Smooth muscle cell (in vitro differentiated cells): ENCODE measurements at regions not wholly inside any gene's neighbourhood (a gene's known extent, or its start where the extent isn't known, plus 50 kb on each side); places are given as distances from the start of the nearest gene placed in this dataset.

Source experiments
- DNase-seq: peaks from one replicate; lab custom pipeline; 2025; ENCODE audit not compliant: unreplicated experiment; lab: John Stamatoyannopoulos, UW
- H2AFZ ChIP-seq: fragments of 200-600 bp; sonication (generic); 2 replicates; pipeline ENCODE4 v1.6.0; 2016; ENCODE audit warnings: antibody characterized with exemption, low read depth, mild to moderate bottlenecking
- H3F3A ChIP-seq: fragments of 200-600 bp; sonication (generic); 2 replicates; pipeline ENCODE4 v1.6.0; 2017; ENCODE audit warnings: antibody characterized with exemption, low read depth
- H3K27ac ChIP-seq: fragments of 200-600 bp; sonication (generic); 2 replicates; pipeline ENCODE4 v1.5.1; 2016; ENCODE audit warnings: low read depth, mild to moderate bottlenecking
- H3K27me3 ChIP-seq: fragments of 200-600 bp; sonication (generic); 2 replicates; pipeline ENCODE4 v1.6.1; 2016; ENCODE audit warnings: low read depth, mild to moderate bottlenecking
- H3K36me3 ChIP-seq: fragments of 200-600 bp; sonication (generic); 2 replicates; pipeline ENCODE4 v1.5.1; 2016; ENCODE audit warnings: low read depth
- H3K4me1 ChIP-seq: fragments of 200-600 bp; sonication (generic); 2 replicates; pipeline ENCODE4 v1.5.1; 2016; ENCODE audit warnings: low read depth
- H3K4me2 ChIP-seq: fragments of 200-600 bp; sonication (generic); 2 replicates; pipeline ENCODE4 v1.6.0; 2016; ENCODE audit warnings: mild to moderate bottlenecking
- H3K4me3 ChIP-seq: fragments of 200-600 bp; sonication (generic); 2 replicates; pipeline ENCODE4 v1.5.1; 2016; ENCODE audit warnings: mild to moderate bottlenecking
- H3K79me2 ChIP-seq: fragments of 200-600 bp; sonication (generic); 2 replicates; pipeline ENCODE4 v1.6.0; 2016; ENCODE audit warnings: low read depth, mild to moderate bottlenecking
- H3K9ac ChIP-seq: fragments of 200-600 bp; sonication (generic); 2 replicates; pipeline ENCODE4 v1.6.0; 2016; ENCODE audit warnings: low read depth
- H3K9me3 ChIP-seq: fragments of 200-600 bp; sonication (generic); replicated peaks from 2 replicates; pipeline ENCODE4 v1.5.1; 2016; ENCODE audit warnings: low read depth
- H4K20me1 ChIP-seq: fragments of 200-600 bp; sonication (generic); 2 replicates; pipeline ENCODE4 v1.6.0; 2016; ENCODE audit warnings: low read depth
- WGBS: methylation state at CpG from one replicate; pipeline ENCODE4 v1.1.7; 2016; ENCODE audit warnings: low lambda C conversion rate; 5-methylcytosine and 5-hydroxymethylcytosine counted together
- TF ChIP-seq, protein P1 (sequence below): fragments of 200-600 bp; sonication (generic); IDR thresholded peaks from 2 replicates; pipeline ENCODE4 v1.5.1; 2017; ENCODE audit warnings: borderline replicate concordance, mild to moderate bottlenecking, antibody characterized with exemption; ENCODE audit not compliant: insufficient read depth, poor library complexity, severe bottlenecking

- WGBS, result 89% methylated on average over 23 of the region's 23 CpGs
- TF ChIP-seq, protein P1, sequence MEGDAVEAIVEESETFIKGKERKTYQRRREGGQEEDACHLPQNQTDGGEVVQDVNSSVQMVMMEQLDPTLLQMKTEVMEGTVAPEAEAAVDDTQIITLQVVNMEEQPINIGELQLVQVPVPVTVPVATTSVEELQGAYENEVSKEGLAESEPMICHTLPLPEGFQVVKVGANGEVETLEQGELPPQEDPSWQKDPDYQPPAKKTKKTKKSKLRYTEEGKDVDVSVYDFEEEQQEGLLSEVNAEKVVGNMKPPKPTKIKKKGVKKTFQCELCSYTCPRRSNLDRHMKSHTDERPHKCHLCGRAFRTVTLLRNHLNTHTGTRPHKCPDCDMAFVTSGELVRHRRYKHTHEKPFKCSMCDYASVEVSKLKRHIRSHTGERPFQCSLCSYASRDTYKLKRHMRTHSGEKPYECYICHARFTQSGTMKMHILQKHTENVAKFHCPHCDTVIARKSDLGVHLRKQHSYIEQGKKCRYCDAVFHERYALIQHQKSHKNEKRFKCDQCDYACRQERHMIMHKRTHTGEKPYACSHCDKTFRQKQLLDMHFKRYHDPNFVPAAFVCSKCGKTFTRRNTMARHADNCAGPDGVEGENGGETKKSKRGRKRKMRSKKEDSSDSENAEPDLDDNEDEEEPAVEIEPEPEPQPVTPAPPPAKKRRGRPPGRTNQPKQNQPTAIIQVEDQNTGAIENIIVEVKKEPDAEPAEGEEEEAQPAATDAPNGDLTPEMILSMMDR, result no peak
Observed at GRCh38 chr1:4330805-4331766, 323.3 kb upstream of the AJAP1 start.

DNA sequence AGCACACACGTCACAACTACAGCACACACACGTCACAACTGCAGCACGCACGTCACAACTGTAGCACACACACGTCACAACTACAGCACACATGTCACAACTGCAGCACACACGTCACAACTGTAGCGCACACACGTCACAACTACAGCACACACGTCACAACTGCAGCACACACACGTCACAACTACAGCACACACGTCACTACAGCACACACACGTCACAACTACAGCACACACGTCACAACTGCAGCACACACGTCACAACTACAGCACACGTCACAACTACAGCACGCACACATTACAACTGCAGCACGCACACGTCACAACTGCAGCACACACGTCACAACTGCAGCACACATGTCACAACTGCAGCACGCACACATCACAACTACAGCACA lies 322.6 kb upstream of the AJAP1 start:
- Histone ChIP-seq H2AFZ (no peak overlapping the region), H4K20me1 (no peaks in the 10 kb centered on the region), H3K4me2 (no peak overlapping the region), H3K4me3 (no peak overlapping the region), H3K36me3 (no peaks in the 10 kb centered on the region), H3F3A (no peaks in the 10 kb centered on the region), H3K79me2 (no peaks in the 10 kb centered on the region), H3K9me3 (no peaks in the 10 kb centered on the region), H3K27me3 (no peaks in the 10 kb centered on the region), H3K4me1 (no peaks in the 10 kb centered on the region), H3K27ac (no peak overlapping the region), H3K9ac (no peak overlapping the region)
- WGBS, result 95% methylated on average over 20 of the region's 20 CpGs
- no peak for DNase-seq
- TF ChIP-seq, protein P1, result no peak

More at GRCh38 chr1:4330805-4331766, 323.3 kb upstream of the AJAP1 start:
- no peak overlapping the region for H3K4me3 ChIP-seq
- no peaks in the 10 kb centered on the region for H3K4me1 ChIP-seq
- no peaks in the 10 kb centered on the region for H3F3A ChIP-seq
- DNase-seq, result no peak
- H2AFZ ChIP-seq, result no peak overlapping the region
- no peak overlapping the region for H3K4me2 ChIP-seq
- no peaks in the 10 kb centered on the region for H4K20me1 ChIP-seq
- H3K79me2 ChIP-seq, result no peaks in the 10 kb centered on the region
- no peaks in the 10 kb centered on the region for H3K27me3 ChIP-seq
- H3K9ac ChIP-seq, result no peak overlapping the region
- no peaks in the 10 kb centered on the region for H3K36me3 ChIP-seq
- no peaks in the 10 kb centered on the region for H3K9me3 ChIP-seq
- no peak overlapping the region for H3K27ac ChIP-seq

GRCh38 chr1:4336507-4336906 lies 317.9 kb upstream of the AJAP1 start:
- Histone ChIP-seq H3K9me3 (no peaks in the 10 kb centered on the region), H3K27me3 (no peaks in the 10 kb centered on the region), H3F3A (no peaks in the 10 kb centered on the region), H3K27ac (no peak overlapping the region), H2AFZ (no peak overlapping the region), H3K9ac (no peak overlapping the region), H3K4me1 (no peaks in the 10 kb centered on the region), H3K79me2 (no peaks in the 10 kb centered on the region), H3K4me3 (no peak overlapping the region), H3K36me3 (no peaks in the 10 kb centered on the region), H3K4me2 (no peak overlapping the region), H4K20me1 (no peaks in the 10 kb centered on the region)
- 91% methylated on average over 3 of the region's 3 CpGs for WGBS
- TF ChIP-seq, protein P1, result no peak
- DNase-seq, result no peak

DNA sequence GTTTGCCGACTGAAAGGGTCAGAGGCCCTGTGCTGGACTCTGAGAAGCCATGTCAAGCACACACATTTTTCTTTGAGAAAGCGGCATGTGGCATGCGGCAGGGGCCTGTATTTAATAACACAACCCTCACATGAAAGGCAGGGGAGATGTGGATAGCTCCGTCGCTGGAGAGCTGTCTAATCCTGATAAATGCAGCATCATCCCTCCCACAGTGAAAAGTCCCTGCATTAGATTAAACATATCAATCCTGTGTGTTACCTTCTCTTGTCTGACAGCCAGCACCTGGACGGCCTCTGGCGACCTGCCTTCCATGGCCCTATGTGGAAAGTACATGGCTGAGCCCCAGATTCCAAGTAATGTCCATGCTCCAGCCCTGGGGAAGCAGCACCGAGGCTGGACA lies 313.0 kb upstream of the AJAP1 start:
- no peaks in the 10 kb centered on the region for H3K36me3 ChIP-seq
- WGBS, result 86% methylated on average over 8 of the region's 8 CpGs
- no peak overlapping the region for H3K9ac ChIP-seq
- H3K79me2 ChIP-seq, result no peaks in the 10 kb centered on the region
- H3K9me3 ChIP-seq, result no peaks in the 10 kb centered on the region
- TF ChIP-seq, protein P1, result no peak
- no peaks in the 10 kb centered on the region for H3F3A ChIP-seq
- no peak overlapping the region for H3K4me3 ChIP-seq
- H3K27me3 ChIP-seq, result no peaks in the 10 kb centered on the region
- no peaks in the 10 kb centered on the region for H3K4me1 ChIP-seq
- DNase-seq, result no peak
- H3K4me2 ChIP-seq, result no peak overlapping the region
- no peak overlapping the region for H2AFZ ChIP-seq
- no peak overlapping the region for H3K27ac ChIP-seq
- no peaks in the 10 kb centered on the region for H4K20me1 ChIP-seq
